Umbilical cord (tissue), 1 donor: ENCODE measurements at regions not wholly inside any gene's neighbourhood (a gene's known extent, or its start where the extent isn't known, plus 50 kb on each side); places are given as distances from the start of the nearest gene placed in this dataset.
"Not testable (repeated sequence)": the region's sequence is repeated elsewhere in the genome, so short reads cannot be mapped to it uniquely, and the experiment has no call there.

ENCODE experiments used
- DNase-seq: peaks from one replicate; pipeline ENCODE4 v3.0.0-alpha.2; 2015; ENCODE audit warnings: low spot score

- DNase-seq = no peak
Measured at GRCh38 chr1:94362466-94363058, 55.6 kb upstream of the ABCD3 start.

GRCh38 chr1:94358630-94359599 is 59.3 kb upstream of the ABCD3 start:
- no peak for DNase-seq

DNA sequence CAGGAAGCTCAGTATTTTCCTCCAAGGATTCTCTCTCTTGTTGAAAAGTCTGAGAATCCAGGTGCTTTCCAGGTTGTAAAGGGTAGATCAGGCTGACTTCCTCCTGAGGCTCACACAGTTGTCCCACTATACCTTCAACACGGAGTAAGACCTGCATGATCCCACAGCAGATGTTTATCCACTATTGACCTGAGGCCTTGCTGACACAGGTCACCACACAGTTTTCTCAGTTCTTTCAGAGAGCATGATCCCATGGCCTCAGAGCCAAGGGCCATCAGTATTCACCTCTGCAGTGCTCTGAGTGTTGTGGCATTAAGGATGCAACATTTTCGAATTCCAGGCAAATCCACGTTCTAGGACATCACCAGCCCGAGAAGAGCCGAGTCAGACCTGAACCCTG is 60.5 kb upstream of the ABCD3 start:
- no peak for DNase-seq

GRCh38 chr1:94355485-94355980 is 62.7 kb upstream of the ABCD3 start:
- DNase-seq = no peak

GRCh38 chr1:94351481-94351880 is 66.7 kb upstream of the ABCD3 start:
- no peak for DNase-seq

DNA sequence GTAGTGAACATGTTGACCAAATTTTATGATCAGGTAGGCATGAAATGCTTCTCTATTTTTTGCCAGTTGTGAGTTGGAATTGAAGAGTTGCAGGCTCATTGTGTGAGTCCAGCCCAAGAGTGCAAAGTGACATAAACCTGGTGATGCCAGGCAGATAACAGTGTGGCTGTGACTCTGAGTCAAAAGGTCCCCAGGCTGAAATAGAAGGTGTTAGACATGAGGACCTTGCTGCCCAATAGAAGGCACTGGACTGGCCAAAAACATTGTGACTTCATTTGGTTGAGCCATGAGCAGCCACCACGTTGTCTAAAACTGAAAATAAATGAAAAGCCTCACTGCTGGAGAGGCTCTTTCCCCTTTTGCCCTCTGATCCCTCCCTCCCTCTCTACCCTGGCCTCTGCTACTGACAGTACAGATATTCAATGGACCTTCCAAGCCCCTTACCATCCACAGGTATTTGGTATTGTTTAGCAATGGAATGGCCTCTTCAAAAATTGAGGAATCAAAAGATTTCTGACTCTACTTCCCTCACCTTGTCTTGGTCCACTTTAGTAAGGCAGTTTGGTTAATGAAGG is 67.8 kb upstream of the ABCD3 start:
- no peak for DNase-seq

GRCh38 chr1:94349853-94350252 is 68.3 kb upstream of the ABCD3 start:
- DNase-seq = no peak

GRCh38 chr1:94348386-94348785 is 69.8 kb upstream of the ABCD3 start:
- not testable (repeated sequence) for DNase-seq

GRCh38 chr1:94345148-94345721 is 73.0 kb upstream of the ABCD3 start:
- no peak for DNase-seq

- DNase-seq = no peak
Measured at GRCh38 chr1:94342416-94342815, 75.8 kb upstream of the ABCD3 start.

DNA sequence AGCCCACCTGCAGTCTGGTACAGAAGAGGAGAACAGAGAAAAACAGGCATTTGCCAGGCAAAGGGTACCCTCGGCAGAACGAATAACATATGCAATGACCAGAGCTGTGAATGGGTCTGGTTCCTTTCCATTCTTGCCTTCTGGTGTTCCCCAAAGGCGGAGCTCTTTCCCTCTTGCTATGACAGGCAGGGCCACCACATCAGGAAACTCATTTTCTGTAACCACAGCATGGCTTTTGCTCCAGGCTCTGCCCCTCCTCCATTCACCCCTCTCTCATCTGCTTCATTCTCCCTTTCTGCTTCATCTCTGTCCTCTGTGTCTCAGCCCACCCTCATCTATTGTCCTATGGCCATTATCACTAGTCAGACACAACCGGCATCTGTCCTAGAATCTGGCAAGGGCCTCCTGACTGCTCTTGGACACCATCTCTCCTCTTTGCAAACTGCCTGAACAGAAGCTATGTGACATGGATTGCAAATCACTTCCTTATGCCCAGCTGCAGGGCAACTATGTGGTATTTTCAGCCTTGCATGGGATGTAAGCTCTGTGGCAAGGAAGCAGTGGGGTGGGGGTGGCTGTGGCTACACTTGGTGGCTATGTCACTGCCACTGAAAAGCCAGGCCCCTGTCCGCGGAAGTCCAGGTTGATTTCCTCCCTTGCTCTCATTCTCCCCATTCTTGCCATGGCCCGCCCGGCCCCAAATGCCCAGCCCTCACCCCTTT is 78.8 kb upstream of the ABCD3 start:
- no peak for DNase-seq

DNA sequence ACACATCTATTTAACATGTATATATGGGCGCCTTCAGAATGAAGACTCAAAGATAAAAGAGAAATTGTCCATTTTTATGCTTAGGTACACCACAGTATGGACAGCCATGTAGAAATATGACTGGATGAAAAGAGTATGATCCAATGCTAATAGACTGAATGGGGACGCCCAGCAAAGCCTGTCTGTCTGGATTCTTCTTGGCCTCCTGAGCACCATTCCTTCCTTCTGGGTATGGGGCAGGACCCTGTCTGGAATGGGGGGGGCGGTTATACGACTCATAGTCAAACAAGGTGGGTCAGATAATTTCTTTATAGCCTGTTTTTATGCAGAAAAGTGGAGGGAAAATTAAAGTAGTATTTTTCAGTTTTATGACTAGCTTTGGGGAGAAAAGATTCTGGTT is 81.2 kb upstream of the ABCD3 start:
- DNase-seq = no peak

- DNase-seq = peak; percentile 96
Measured at GRCh38 chr1:94335950-94336349, 82.2 kb upstream of the ABCD3 start.

DNA sequence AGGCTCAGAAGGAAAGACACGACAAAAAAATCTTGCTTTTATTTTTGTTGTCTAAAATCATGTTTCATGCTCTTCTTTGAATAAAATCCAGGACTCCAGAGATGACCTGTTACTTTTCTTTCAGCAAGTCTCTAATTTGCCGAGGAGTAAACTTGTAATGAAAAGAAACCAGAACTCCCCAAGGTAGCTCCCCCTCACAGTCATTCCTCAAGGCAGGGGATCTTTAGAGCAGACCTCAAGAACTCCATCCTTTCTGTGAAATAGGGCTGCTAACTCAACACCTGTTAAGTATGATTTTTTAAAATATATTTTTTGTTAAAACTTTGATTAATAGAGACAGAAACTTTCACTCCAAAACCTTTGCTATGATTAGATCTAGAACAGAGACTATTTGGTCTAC is 82.7 kb upstream of the ABCD3 start:
- no peak for DNase-seq

DNA sequence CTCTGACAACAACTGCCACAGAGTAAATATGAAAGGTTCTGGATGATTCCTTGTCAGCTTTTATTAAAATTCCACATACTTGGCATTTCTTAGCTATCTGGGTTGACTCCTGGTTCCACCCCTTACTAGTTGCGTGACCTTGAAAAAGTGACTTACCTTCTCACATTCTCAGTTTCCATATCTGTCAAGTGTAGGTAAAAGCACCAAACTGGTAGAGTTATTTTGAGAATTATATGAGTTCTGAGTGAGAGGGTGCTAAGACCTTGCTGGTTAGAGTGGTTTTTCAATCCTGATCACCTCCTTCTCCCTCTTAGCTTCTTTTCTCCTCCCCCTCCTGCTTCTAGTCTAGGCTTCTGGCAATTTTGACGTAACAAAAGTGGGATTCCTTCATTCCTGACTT is 83.4 kb upstream of the ABCD3 start:
- no peak for DNase-seq

DNA sequence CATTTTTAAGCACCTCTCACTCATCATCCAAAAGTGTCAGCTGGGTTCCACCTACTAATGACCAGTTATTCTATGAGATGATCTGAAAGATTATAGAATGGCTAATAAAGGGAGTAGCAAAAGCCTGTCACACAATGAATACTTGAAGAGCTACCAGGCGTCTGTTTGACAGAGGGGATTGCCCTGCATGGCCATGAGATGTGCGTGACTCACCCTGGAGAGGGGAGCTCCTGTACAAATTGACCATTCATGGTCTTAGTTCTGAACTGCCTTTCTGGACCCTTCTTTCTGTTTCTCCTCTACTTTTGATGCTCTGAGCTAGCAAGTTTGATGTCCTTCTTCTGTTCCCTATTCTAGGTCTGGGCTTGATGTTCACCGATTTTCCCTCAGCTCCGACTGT is 85.2 kb upstream of the ABCD3 start:
- DNase-seq = no peak

DNA sequence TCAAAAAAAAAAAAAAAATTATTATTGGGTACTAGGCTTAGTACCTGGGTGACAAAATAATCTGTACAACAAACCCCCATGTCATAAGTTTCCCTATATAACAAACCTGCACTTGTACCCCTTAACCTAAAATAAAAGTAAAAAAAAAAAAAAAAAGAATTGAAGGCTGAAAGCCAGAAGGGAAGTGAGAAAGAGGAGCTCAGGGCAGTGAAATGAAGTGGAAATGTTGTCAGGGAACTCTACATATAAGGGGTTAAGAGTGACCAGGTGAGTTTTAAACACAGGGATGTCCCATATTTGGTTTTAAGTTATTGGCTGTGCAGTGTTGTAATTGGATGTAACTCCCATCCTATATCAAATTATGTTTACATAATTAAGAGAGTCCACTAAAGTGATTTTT is 85.7 kb upstream of the ABCD3 start:
- no peak for DNase-seq

DNA sequence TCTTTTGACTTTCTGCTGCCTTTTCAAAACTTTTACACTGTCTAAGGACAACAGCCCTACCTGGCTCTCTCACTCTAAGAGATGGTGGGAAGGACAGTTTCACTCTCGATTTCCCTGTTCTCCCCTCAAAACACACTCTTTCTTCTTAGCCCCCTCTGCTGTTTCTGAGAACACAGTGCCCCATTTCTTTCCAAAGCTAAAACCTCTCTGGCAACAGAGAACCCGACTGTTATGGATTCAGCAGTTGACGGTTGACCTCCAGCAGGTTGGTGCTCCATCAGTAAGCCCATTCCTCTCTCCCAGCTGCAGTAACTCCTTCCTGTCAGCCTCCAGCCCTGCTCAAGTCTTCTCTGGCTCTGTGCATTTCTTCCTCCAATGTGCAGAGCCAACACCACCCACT is 88.2 kb upstream of the ABCD3 start:
- no peak for DNase-seq

DNA sequence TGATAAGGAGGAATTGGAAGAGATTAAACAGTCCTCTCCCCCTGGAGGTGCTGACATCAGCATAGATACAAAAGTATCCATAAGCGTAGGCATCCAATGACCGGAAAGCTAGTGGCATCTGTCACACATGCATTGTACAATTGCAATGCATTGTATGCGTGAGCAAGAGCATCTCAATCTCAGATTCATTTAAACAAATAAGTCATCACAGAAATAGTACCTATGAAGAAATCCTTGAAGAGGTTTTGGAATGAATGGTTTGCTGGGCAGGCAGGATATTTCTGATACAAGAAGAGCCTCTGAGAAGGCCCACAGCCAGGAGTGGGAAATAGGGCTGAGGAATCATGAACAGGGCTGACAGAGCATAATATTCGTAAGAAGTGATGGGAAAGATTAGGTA is 88.9 kb upstream of the ABCD3 start:
- DNase-seq = no peak

DNA sequence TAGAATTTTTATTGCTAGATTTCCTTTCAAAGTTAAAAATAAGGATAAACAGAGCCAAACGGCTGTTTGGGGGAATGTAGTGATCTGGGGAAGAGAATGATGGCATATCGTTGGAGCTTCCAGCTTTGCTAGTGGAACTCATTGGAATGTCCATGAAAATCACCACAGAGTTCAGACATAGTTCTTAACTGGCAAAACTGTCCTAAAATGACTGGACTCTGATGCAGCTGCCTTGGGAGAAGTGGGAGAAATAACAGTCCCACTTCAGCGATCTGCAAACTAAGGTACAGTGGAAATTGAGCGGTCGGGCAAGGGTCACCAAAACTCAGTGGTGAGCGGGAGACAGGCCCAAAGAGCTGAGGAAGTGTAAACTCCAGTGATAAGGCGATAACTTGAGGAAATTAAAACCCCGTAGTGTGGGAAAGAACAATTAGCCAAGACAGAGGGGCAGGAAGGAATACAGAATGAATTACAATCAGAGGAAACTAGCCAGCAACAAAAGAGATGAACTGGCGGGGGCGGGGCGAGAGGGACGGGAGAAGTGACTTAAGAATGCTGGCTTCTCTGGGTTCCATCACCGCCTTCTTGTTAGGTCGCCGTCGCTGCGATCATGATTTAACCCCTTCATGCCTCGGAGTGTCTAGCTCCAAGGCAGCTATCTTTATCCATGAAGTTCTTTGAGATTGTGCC is 89.8 kb upstream of the ARHGAP29 start:
- DNase-seq = peak; percentile 59

DNA sequence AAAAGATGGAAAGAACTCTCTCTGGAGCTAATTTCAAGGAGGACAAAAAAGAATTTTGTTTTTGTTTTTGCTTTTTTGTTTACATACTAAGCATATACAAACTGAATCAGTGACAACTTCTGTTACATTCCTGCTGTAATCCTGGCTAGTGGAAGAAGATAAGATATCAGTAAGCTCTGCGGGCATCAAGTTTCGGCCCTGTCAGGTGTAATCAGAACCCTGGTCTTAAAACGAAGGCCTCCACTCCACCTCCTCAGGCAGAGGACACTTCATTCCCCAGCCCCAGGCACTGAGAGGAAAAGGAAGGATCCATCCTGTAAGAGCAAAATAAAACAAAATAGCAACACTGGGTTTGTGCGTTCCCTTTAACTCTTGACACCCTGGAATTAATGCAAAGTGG is 88.9 kb upstream of the ARHGAP29 start:
- DNase-seq = peak; percentile 21
